ENCODE measurements at regions not wholly inside any gene's neighbourhood (a gene's known extent, or its start where the extent isn't known, plus 50 kb on each side); places are given as distances from the start of the nearest gene placed in this dataset.

- peaks cover 26% of the 10 kb centered on the region for H3K4me1 ChIP-seq (ENCODE audit: insufficient read depth, low read length)
Measured at GRCh38 chr12:114976959-114977358, 293.0 kb upstream of the TBX3 start.

GRCh38 chr12:114976372-114976771 lies 292.4 kb upstream of the TBX3 start:
- H3K4me3 ChIP-seq (ENCODE audit: low read length): no peak overlapping the region
- intact Hi-C loops (cut with micrococcal nuclease): loop anchor here (2.0 kb wide), 1 partner anchor 58 kb away; no protein-coding TSS in a partner anchor
- H3K9ac ChIP-seq (ENCODE audit: low read length): peak overlapping the region; percentile 13; the same call in 1 of the 2 replicates
- no peaks in the 10 kb centered on the region for H3F3A ChIP-seq (ENCODE audit: low read length, unreplicated experiment)
- DNase-seq: peak; percentile 25
- CTCF ChIA-PET: interaction anchor here (0.5 to 1.0 kb wide), 2 partner anchors 9 to 58 kb away, joined by 3 to 4 read pairs; no protein-coding TSS in a partner anchor
- H3K9me3 ChIP-seq (ENCODE audit: low read length): no peaks in the 10 kb centered on the region
- H3K27ac ChIP-seq (ENCODE audit: low read length): peak overlapping the region; percentile 81
- no peak; the same call in 1 of the 2 replicates for ATAC-seq
- H3K4me1 ChIP-seq (ENCODE audit: insufficient read depth, low read length): peaks cover 26% of the 10 kb centered on the region
- TF ChIP-seq EZH2 (IDR thresholded peaks at IDR 0.05; ENCODE audit: low read length, unreplicated experiment) (no peak), CTCF (conservative IDR thresholded peaks at IDR 0.05; ENCODE audit: low read depth, low read length) (no peak), EZH2phosphoT487 (IDR thresholded peaks at IDR 0.05; ENCODE audit: borderline replicate concordance, low read length) (no peak)
- BruUV-seq (replicated peaks): no TSS peak
- no peaks in the 10 kb centered on the region for H4K20me1 ChIP-seq (ENCODE audit: low read length)
- peak overlapping the region; percentile 59 for H3K4me2 ChIP-seq (ENCODE audit: low read length)
- H2AFZ ChIP-seq (ENCODE audit: low read length): no peak overlapping the region
- H3K79me2 ChIP-seq (ENCODE audit: low read length): no peaks in the 10 kb centered on the region
- POLR2A ChIA-PET (ENCODE audit: unreplicated experiment): no interaction called here
- H3K36me3 ChIP-seq (ENCODE audit: low read depth, low read length): no peaks in the 10 kb centered on the region
- 0 out of 2 replicates have a peak, but pooled peaks cover 4% of the 10 kb centered on the region for H3K9me2 ChIP-seq (replicated peaks; ENCODE audit: low read length)
- no peaks in the 10 kb centered on the region for H3K27me3 ChIP-seq (ENCODE audit: low read length)

More at GRCh38 chr12:114976959-114977358, 293.0 kb upstream of the TBX3 start:
- no TSS peak for BruUV-seq (replicated peaks)
- H4K20me1 ChIP-seq (ENCODE audit: low read length): no peaks in the 10 kb centered on the region
- H3K4me2 ChIP-seq (ENCODE audit: low read length): peak overlapping the region; percentile 59
- no peak overlapping the region for H2AFZ ChIP-seq (ENCODE audit: low read length)
- H3K79me2 ChIP-seq (ENCODE audit: low read length): no peaks in the 10 kb centered on the region
- ChIA-PET CTCF (interaction anchor here (0.5 to 1.0 kb wide), 2 partner anchors 10 to 58 kb away, joined by 3 to 4 read pairs; no protein-coding TSS in a partner anchor), POLR2A (ENCODE audit: unreplicated experiment) (no interaction called here)
- DNase-seq (peak; percentile 97), ATAC-seq (peak; percentile 93)
- no peaks in the 10 kb centered on the region for H3K36me3 ChIP-seq (ENCODE audit: low read depth, low read length)
- H3F3A ChIP-seq (ENCODE audit: low read length, unreplicated experiment): no peaks in the 10 kb centered on the region
- H3K27ac ChIP-seq (ENCODE audit: low read length): peak overlapping the region; percentile 81
- intact Hi-C loops (cut with micrococcal nuclease): loop anchor here (1.0 to 2.0 kb wide), 3 partner anchors 22 to 178 kb away; no protein-coding TSS in a partner anchor
- H3K9ac ChIP-seq (ENCODE audit: low read length): peak overlapping the region; percentile 14; the same call in 1 of the 2 replicates
- no peaks in the 10 kb centered on the region for H3K9me3 ChIP-seq (ENCODE audit: low read length)
- H3K9me2 ChIP-seq (replicated peaks; ENCODE audit: low read length): 0 out of 2 replicates have a peak, but pooled peaks cover 4% of the 10 kb centered on the region
- no peak overlapping the region for H3K4me3 ChIP-seq (ENCODE audit: low read length)
- no peaks in the 10 kb centered on the region for H3K27me3 ChIP-seq (ENCODE audit: low read length)
- TF ChIP-seq EZH2 (IDR thresholded peaks at IDR 0.05; ENCODE audit: low read length, unreplicated experiment) (no peak), CTCF (conservative IDR thresholded peaks at IDR 0.05; ENCODE audit: low read depth, low read length) (no peak), EZH2phosphoT487 (IDR thresholded peaks at IDR 0.05; ENCODE audit: borderline replicate concordance, low read length) (no peak)

GRCh38 chr12:114975640-114976310 lies 291.8 kb upstream of the TBX3 start:
- Histone ChIP-seq H3K79me2 (ENCODE audit: low read length) (no peaks in the 10 kb centered on the region), H3K36me3 (ENCODE audit: low read depth, low read length) (no peaks in the 10 kb centered on the region), H3K4me2 (ENCODE audit: low read length) (peak overlapping the region; percentile 59; the same call in 1 of the 2 replicates), H3K9me3 (ENCODE audit: low read length) (no peaks in the 10 kb centered on the region), H2AFZ (ENCODE audit: low read length) (no peak overlapping the region), H3K9me2 (replicated peaks; ENCODE audit: low read length) (0 out of 2 replicates have a peak, but pooled peaks cover 4% of the 10 kb centered on the region), H3K27ac (ENCODE audit: low read length) (peak overlapping the region; percentile 81), H4K20me1 (ENCODE audit: low read length) (no peaks in the 10 kb centered on the region), H3F3A (ENCODE audit: low read length, unreplicated experiment) (no peaks in the 10 kb centered on the region), H3K27me3 (ENCODE audit: low read length) (no peaks in the 10 kb centered on the region), H3K9ac (ENCODE audit: low read length) (no peak overlapping the region), H3K4me3 (ENCODE audit: low read length) (no peak overlapping the region), H3K4me1 (ENCODE audit: insufficient read depth, low read length) (peaks cover 26% of the 10 kb centered on the region)
- CTCF ChIA-PET: no interaction called here
- intact Hi-C loops (cut with micrococcal nuclease): loop anchor here (2.0 kb wide), 1 partner anchor 57 kb away; no protein-coding TSS in a partner anchor
- TF ChIP-seq EZH2phosphoT487 (IDR thresholded peaks at IDR 0.05; ENCODE audit: borderline replicate concordance, low read length) (no peak), EZH2 (IDR thresholded peaks at IDR 0.05; ENCODE audit: low read length, unreplicated experiment) (no peak), CTCF (conservative IDR thresholded peaks at IDR 0.05; ENCODE audit: low read depth, low read length) (no peak)
- DNase-seq (no peak), ATAC-seq (no peak)
- POLR2A ChIA-PET (ENCODE audit: unreplicated experiment): no interaction called here
- BruUV-seq (replicated peaks): no TSS peak
